PC-3 (cell line): ENCODE measurements at regions not wholly inside any gene's neighbourhood (a gene's known extent, or its start where the extent isn't known, plus 50 kb on each side); places are given as distances from the start of the nearest gene placed in this dataset.

ENCODE experiments used
- EZH2 ChIP-seq: fragments of 300-600 bp; sonication (generic); IDR thresholded peaks from one replicate; pipeline ENCODE4 v1.6.1; 2017; ENCODE audit warnings: antibody characterized with exemption, mild to moderate bottlenecking, low read length; ENCODE audit not compliant: unreplicated experiment
- EZH2phosphoT487 ChIP-seq: fragments of 300-600 bp; sonication (generic); IDR thresholded peaks from 2 replicates; pipeline ENCODE4 v1.6.1; 2018; ENCODE audit warnings: mild to moderate bottlenecking, antibody characterized with exemption, low read length, borderline replicate concordance
- TF ChIP-seq, protein P1 (sequence below): fragments of 300-600 bp; sonication (generic); conservative IDR thresholded peaks from 2 replicates; pipeline ENCODE4 v1.5.1; 2017; ENCODE audit warnings: antibody characterized with exemption, low read depth, mild to moderate bottlenecking, low read length

DNA sequence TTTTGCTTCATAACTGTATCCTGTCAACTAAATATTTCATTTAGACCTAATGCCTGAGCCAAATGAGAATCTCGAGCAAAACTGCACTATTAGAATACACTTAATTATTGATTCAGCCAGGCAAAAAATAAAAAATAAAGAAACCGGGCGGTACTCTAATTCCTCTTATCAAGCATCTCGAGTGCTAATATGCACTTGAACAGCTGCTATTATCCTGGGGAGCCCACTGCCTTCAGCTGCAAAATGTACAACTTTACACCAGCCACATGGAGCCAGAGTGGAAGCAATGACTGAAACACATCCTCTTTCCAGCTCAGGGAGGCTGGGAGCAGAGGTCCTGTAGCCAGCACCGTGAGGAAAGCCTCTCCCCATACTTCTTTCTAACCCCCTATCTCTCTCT, 390.0 kb upstream of the CADM1 start:
- TF ChIP-seq, protein P1, sequence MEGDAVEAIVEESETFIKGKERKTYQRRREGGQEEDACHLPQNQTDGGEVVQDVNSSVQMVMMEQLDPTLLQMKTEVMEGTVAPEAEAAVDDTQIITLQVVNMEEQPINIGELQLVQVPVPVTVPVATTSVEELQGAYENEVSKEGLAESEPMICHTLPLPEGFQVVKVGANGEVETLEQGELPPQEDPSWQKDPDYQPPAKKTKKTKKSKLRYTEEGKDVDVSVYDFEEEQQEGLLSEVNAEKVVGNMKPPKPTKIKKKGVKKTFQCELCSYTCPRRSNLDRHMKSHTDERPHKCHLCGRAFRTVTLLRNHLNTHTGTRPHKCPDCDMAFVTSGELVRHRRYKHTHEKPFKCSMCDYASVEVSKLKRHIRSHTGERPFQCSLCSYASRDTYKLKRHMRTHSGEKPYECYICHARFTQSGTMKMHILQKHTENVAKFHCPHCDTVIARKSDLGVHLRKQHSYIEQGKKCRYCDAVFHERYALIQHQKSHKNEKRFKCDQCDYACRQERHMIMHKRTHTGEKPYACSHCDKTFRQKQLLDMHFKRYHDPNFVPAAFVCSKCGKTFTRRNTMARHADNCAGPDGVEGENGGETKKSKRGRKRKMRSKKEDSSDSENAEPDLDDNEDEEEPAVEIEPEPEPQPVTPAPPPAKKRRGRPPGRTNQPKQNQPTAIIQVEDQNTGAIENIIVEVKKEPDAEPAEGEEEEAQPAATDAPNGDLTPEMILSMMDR, result no peak
- TF ChIP-seq EZH2phosphoT487 (no peak), EZH2 (no peak)
